HEK293 (cell line): ENCODE measurements at regions not wholly inside any gene's neighbourhood (a gene's known extent, or its start where the extent isn't known, plus 50 kb on each side); places are given as distances from the start of the nearest gene placed in this dataset.

Source experiments
- MYNN ChIP-seq: fragments of 450-650 bp; formaldehyde crosslinking; IDR thresholded peaks from 2 replicates; pipeline ENCODE4 v1.5.1; 2016; ENCODE audit warnings: missing biosample characterization, missing genetic modification characterization, borderline replicate concordance
- ZNF221 ChIP-seq: fragments of 450-650 bp; formaldehyde crosslinking; IDR thresholded peaks from 2 replicates; pipeline ENCODE4 v1.5.1; 2017; ENCODE audit warnings: missing biosample characterization, missing genetic modification characterization, borderline replicate concordance
- ZNF623 ChIP-seq: fragments of 450-650 bp; formaldehyde crosslinking; IDR thresholded peaks from 2 replicates; pipeline ENCODE4 v1.5.1; 2016; ENCODE audit warnings: missing biosample characterization, missing genetic modification characterization
- ZNF629 ChIP-seq: fragments of 450-650 bp; formaldehyde crosslinking; IDR thresholded peaks from 2 replicates; pipeline ENCODE4 v1.5.1; 2017; ENCODE audit warnings: missing biosample characterization, missing genetic modification characterization
- ZNF664 ChIP-seq: fragments of 450-650 bp; formaldehyde crosslinking; IDR thresholded peaks from 2 replicates; pipeline ENCODE4 v1.5.1; 2016; ENCODE audit warnings: missing biosample characterization, missing genetic modification characterization
- ZNF707 ChIP-seq: fragments of 450-650 bp; formaldehyde crosslinking; IDR thresholded peaks from 2 replicates; pipeline ENCODE4 v1.5.1; 2016; ENCODE audit warnings: missing biosample characterization, missing genetic modification characterization
- TF ChIP-seq, protein P1 (sequence below): fragments of 450-650 bp; formaldehyde crosslinking; IDR thresholded peaks from 2 replicates; pipeline ENCODE4 v1.5.1; 2016; ENCODE audit warnings: missing biosample characterization, missing genetic modification characterization
- TF ChIP-seq, protein P2 (sequence below): fragments of 450-650 bp; formaldehyde crosslinking; IDR thresholded peaks from 2 replicates; pipeline ENCODE4 v1.5.1; 2016; ENCODE audit warnings: missing biosample characterization, missing genetic modification characterization, borderline replicate concordance

DNA sequence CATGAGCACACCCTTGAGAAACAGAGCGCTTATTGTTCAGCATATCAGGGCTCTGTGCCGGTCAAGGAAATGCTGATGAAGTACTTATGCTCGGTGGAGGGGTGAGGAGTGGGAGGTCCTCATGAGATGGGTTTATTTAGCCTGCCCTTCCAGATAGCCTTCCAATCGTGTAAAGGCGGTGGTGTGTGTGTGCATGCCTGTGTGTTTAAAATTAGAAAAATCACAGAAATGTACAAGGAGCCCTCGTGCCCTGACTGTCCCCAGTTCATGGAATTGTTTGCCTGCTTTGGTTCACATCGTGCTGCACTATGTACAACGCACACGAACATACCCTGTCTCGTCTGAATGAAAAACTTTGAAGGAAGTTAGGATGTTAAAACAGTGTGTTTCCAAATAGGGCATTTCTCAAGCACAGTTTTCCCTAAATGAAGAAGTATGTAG lies 158.6 kb downstream of the AQP4 start:
- TF ChIP-seq, protein P1, sequence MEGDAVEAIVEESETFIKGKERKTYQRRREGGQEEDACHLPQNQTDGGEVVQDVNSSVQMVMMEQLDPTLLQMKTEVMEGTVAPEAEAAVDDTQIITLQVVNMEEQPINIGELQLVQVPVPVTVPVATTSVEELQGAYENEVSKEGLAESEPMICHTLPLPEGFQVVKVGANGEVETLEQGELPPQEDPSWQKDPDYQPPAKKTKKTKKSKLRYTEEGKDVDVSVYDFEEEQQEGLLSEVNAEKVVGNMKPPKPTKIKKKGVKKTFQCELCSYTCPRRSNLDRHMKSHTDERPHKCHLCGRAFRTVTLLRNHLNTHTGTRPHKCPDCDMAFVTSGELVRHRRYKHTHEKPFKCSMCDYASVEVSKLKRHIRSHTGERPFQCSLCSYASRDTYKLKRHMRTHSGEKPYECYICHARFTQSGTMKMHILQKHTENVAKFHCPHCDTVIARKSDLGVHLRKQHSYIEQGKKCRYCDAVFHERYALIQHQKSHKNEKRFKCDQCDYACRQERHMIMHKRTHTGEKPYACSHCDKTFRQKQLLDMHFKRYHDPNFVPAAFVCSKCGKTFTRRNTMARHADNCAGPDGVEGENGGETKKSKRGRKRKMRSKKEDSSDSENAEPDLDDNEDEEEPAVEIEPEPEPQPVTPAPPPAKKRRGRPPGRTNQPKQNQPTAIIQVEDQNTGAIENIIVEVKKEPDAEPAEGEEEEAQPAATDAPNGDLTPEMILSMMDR (tag by site-specific recombination), result no peak
- TF ChIP-seq, protein P2, sequence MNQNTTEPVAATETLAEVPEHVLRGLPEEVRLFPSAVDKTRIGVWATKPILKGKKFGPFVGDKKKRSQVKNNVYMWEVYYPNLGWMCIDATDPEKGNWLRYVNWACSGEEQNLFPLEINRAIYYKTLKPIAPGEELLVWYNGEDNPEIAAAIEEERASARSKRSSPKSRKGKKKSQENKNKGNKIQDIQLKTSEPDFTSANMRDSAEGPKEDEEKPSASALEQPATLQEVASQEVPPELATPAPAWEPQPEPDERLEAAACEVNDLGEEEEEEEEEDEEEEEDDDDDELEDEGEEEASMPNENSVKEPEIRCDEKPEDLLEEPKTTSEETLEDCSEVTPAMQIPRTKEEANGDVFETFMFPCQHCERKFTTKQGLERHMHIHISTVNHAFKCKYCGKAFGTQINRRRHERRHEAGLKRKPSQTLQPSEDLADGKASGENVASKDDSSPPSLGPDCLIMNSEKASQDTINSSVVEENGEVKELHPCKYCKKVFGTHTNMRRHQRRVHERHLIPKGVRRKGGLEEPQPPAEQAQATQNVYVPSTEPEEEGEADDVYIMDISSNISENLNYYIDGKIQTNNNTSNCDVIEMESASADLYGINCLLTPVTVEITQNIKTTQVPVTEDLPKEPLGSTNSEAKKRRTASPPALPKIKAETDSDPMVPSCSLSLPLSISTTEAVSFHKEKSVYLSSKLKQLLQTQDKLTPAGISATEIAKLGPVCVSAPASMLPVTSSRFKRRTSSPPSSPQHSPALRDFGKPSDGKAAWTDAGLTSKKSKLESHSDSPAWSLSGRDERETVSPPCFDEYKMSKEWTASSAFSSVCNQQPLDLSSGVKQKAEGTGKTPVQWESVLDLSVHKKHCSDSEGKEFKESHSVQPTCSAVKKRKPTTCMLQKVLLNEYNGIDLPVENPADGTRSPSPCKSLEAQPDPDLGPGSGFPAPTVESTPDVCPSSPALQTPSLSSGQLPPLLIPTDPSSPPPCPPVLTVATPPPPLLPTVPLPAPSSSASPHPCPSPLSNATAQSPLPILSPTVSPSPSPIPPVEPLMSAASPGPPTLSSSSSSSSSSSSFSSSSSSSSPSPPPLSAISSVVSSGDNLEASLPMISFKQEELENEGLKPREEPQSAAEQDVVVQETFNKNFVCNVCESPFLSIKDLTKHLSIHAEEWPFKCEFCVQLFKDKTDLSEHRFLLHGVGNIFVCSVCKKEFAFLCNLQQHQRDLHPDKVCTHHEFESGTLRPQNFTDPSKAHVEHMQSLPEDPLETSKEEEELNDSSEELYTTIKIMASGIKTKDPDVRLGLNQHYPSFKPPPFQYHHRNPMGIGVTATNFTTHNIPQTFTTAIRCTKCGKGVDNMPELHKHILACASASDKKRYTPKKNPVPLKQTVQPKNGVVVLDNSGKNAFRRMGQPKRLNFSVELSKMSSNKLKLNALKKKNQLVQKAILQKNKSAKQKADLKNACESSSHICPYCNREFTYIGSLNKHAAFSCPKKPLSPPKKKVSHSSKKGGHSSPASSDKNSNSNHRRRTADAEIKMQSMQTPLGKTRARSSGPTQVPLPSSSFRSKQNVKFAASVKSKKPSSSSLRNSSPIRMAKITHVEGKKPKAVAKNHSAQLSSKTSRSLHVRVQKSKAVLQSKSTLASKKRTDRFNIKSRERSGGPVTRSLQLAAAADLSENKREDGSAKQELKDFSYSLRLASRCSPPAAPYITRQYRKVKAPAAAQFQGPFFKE (tag by site-specific recombination), result no peak
- TF ChIP-seq ZNF623 (tag by site-specific recombination) (no peak), ZNF629 (tag by site-specific recombination) (no peak), ZNF221 (no peak), ZNF707 (tag by site-specific recombination) (no peak), MYNN (tag by site-specific recombination) (no peak), ZNF664 (tag by site-specific recombination) (no peak)
